HEK293T (cell line): ENCODE measurements at regions not wholly inside any gene's neighbourhood (a gene's known extent, or its start where the extent isn't known, plus 50 kb on each side); places are given as distances from the start of the nearest gene placed in this dataset.

Source experiments
- CTCF ChIA-PET: fragments of 350-600 bp; formaldehyde crosslinking; extraction: SDS; loops from one replicate; lab custom pipeline; 2021; ENCODE audit warnings: antibody characterized with exemption, inconsistent platforms; lab: Yijun Ruan, JAX
- POLR2A ChIA-PET: fragments of 350-600 bp; formaldehyde crosslinking; extraction: SDS; loops from one replicate; lab custom pipeline; 2020; ENCODE audit warnings: antibody characterized with exemption, inconsistent platforms; lab: Yijun Ruan, JAX
- DNase-seq: peaks from one replicate; pipeline ENCODE4 v3.0.0; 2012; ENCODE audit warnings: mixed read lengths; ENCODE audit errors: extremely low spot score
- ARNT ChIP-seq: fragments of 450-650 bp; IDR thresholded peaks from 2 replicates; pipeline ENCODE4 v1.6.1; 2017; ENCODE audit warnings: mild to moderate bottlenecking
- BHLHE40 ChIP-seq: fragments of 450-650 bp; IDR thresholded peaks from 2 replicates; pipeline ENCODE4 v1.6.1; 2016; ENCODE audit warnings: mild to moderate bottlenecking, moderate library complexity, borderline replicate concordance
- CTBP1 ChIP-seq: fragments of 450-650 bp; IDR thresholded peaks from 2 replicates; pipeline ENCODE4 v1.6.1; 2016; ENCODE audit warnings: borderline replicate concordance
- ELF4 ChIP-seq: fragments of 450-650 bp; IDR thresholded peaks from 2 replicates; pipeline ENCODE4 v1.6.1; 2017; ENCODE audit warnings: antibody characterized with exemption
- FOXA1 ChIP-seq: fragments of 450-650 bp; IDR thresholded peaks from 2 replicates; pipeline ENCODE4 v1.6.1; 2016; ENCODE audit warnings: mild to moderate bottlenecking
- FOXK2 ChIP-seq: fragments of 450-650 bp; IDR thresholded peaks from 2 replicates; pipeline ENCODE4 v1.6.1; 2016; ENCODE audit warnings: mild to moderate bottlenecking
- FOXM1 ChIP-seq: fragments of 450-650 bp; IDR thresholded peaks from 2 replicates; pipeline ENCODE4 v1.6.1; 2017; ENCODE audit warnings: mild to moderate bottlenecking, borderline replicate concordance
- HDGF ChIP-seq: fragments of 450-650 bp; IDR thresholded peaks from 2 replicates; pipeline ENCODE4 v1.6.1; 2017; ENCODE audit warnings: antibody characterized with exemption, borderline replicate concordance
- L3MBTL2 ChIP-seq: fragments of 450-650 bp; conservative IDR thresholded peaks from 2 replicates; pipeline ENCODE4 v1.6.1; 2016; ENCODE audit warnings: mild to moderate bottlenecking
- LEF1 ChIP-seq: fragments of 450-650 bp; IDR thresholded peaks from 2 replicates; pipeline ENCODE4 v1.6.1; 2017; ENCODE audit warnings: mild to moderate bottlenecking, borderline replicate concordance
- NFRKB ChIP-seq: fragments of 450-650 bp; IDR thresholded peaks from 2 replicates; pipeline ENCODE4 v1.6.1; 2016; ENCODE audit warnings: mild to moderate bottlenecking, moderate library complexity
- PKNOX1 ChIP-seq: fragments of 450-650 bp; IDR thresholded peaks from 2 replicates; pipeline ENCODE4 v1.6.1; 2016
- SP1 ChIP-seq: fragments of 450-650 bp; IDR thresholded peaks from 2 replicates; pipeline ENCODE4 v1.6.1; 2017
- SUZ12 ChIP-seq: fragments of 450-650 bp; IDR thresholded peaks from 2 replicates; pipeline ENCODE4 v1.6.1; 2016; ENCODE audit warnings: mild to moderate bottlenecking
- TARDBP ChIP-seq: fragments of 450-650 bp; IDR thresholded peaks from 2 replicates; pipeline ENCODE4 v1.6.1; 2016
- ZNF384 ChIP-seq: fragments of 450-650 bp; IDR thresholded peaks from 2 replicates; pipeline ENCODE4 v1.6.1; 2016

- no peak for DNase-seq
- POLR2A ChIA-PET, result no interaction called here
These were observed 1336.3 kb upstream of the CADM2 start for GRCh38 chr3:83622526-83622925.

GRCh38 chr3:83625261-83625660 lies 1333.5 kb upstream of the CADM2 start:
- no peak for DNase-seq
- TF ChIP-seq SUZ12, result no peak
- TF ChIP-seq NFRKB, result no peak
- TF ChIP-seq L3MBTL2, result no peak
- TF ChIP-seq FOXA1, result no peak
- no peak for TF ChIP-seq HDGF
- TF ChIP-seq BHLHE40, result no peak
- TF ChIP-seq ARNT, result no peak
- no peak for TF ChIP-seq CTBP1
- TF ChIP-seq LEF1, result no peak
- no peak for TF ChIP-seq FOXM1
- TF ChIP-seq TARDBP, result no peak
- TF ChIP-seq PKNOX1, result no peak
- ChIA-PET POLR2A (no interaction called here), CTCF (no interaction called here)

More at GRCh38 chr3:83622526-83622925, 1336.3 kb upstream of the CADM2 start:
- CTCF ChIA-PET, result no interaction called here
- TF ChIP-seq FOXM1, result no peak
- no peak for TF ChIP-seq TARDBP
- no peak for TF ChIP-seq SUZ12
- TF ChIP-seq LEF1, result no peak
- no peak for TF ChIP-seq FOXK2
- no peak for TF ChIP-seq ARNT

- CTCF ChIA-PET, result no interaction called here
- DNase-seq, result no peak
- no peak for TF ChIP-seq ELF4
- TF ChIP-seq TARDBP, result no peak
- TF ChIP-seq FOXM1, result no peak
- TF ChIP-seq FOXK2, result no peak
- no peak for TF ChIP-seq L3MBTL2
- no peak for TF ChIP-seq NFRKB
- no peak for TF ChIP-seq HDGF
- TF ChIP-seq CTBP1, result no peak
- no peak for TF ChIP-seq ARNT
- TF ChIP-seq FOXA1, result no peak
- no peak for TF ChIP-seq PKNOX1
- no peak for TF ChIP-seq ZNF384
- POLR2A ChIA-PET, result no interaction called here
These were observed 1330.3 kb upstream of the CADM2 start for GRCh38 chr3:83628471-83628870.

GRCh38 chr3:83632526-83632925 lies 1326.3 kb upstream of the CADM2 start:
- no peak for DNase-seq
- TF ChIP-seq BHLHE40 (no peak), PKNOX1 (no peak), SUZ12 (no peak), L3MBTL2 (no peak), LEF1 (no peak), ARNT (no peak), ELF4 (no peak), FOXM1 (no peak), NFRKB (no peak), SP1 (no peak), TARDBP (no peak), FOXA1 (no peak), HDGF (no peak), CTBP1 (no peak), ZNF384 (no peak), FOXK2 (no peak)
- ChIA-PET POLR2A (no interaction called here), CTCF (no interaction called here)

- no peak for DNase-seq
- ChIA-PET CTCF (no interaction called here), POLR2A (no interaction called here)
- TF ChIP-seq TARDBP, result no peak
- no peak for TF ChIP-seq NFRKB
- no peak for TF ChIP-seq ARNT
- TF ChIP-seq L3MBTL2, result no peak
- no peak for TF ChIP-seq FOXM1
- no peak for TF ChIP-seq ELF4
- TF ChIP-seq SUZ12, result no peak
These were observed 1325.0 kb upstream of the CADM2 start for GRCh38 chr3:83633758-83634157.

GRCh38 chr3:83649692-83650091 lies 1309.1 kb upstream of the CADM2 start:
- ChIA-PET CTCF (no interaction called here), POLR2A (no interaction called here)
- TF ChIP-seq PKNOX1 (no peak), BHLHE40 (no peak), SUZ12 (no peak), ELF4 (no peak)
- DNase-seq, result no peak

- no peak for TF ChIP-seq SUZ12
- TF ChIP-seq ZNF384, result no peak
- no peak for TF ChIP-seq HDGF
- TF ChIP-seq BHLHE40, result no peak
- no peak for TF ChIP-seq LEF1
- TF ChIP-seq TARDBP, result no peak
- TF ChIP-seq FOXM1, result no peak
- ChIA-PET CTCF (no interaction called here), POLR2A (no interaction called here)
- no peak for DNase-seq
These were observed 1303.7 kb upstream of the CADM2 start for GRCh38 chr3:83655083-83655482.
